Endothelial cell of umbilical vein (primary cell): ENCODE measurements at regions not wholly inside any gene's neighbourhood (a gene's known extent, or its start where the extent isn't known, plus 50 kb on each side); places are given as distances from the start of the nearest gene placed in this dataset.

Experiments used
- BruUV-seq: library from RNA; stranded (reverse); fragments of 400-500 nt; replicated peaks from 2 replicates; lab custom pipeline; 2021; lab: Mats Ljungman, UMichigan
- CTCF ChIA-PET: fragments of 300-600, 350-600 bp; sonication (Branson Sonifier 250); formaldehyde crosslinking; loops from one replicate; lab custom pipeline; 2021; ENCODE audit warnings: antibody characterized with exemption, inconsistent platforms; lab: Charles Lee
- POLR2A ChIA-PET: fragments of 300-600, 350-600 bp; sonication (Branson Sonifier 250); formaldehyde crosslinking; loops from one replicate; lab custom pipeline; 2021; ENCODE audit warnings: antibody characterized with exemption, inconsistent platforms; lab: Charles Lee
- DNase-seq: peaks from one replicate; pipeline ENCODE4 v3.0.0-alpha.2; 2011; ENCODE audit warnings: low read depth, low spot score
- FAIRE-seq: peaks from 2 replicates; lab custom pipeline; 2011; peaks lifted over from hg19 to GRCh38; lab: Jason Lieb, UNC
- H2AFZ ChIP-seq: 2 replicates; pipeline ENCODE4 v1.6.0; 2012; ENCODE audit warnings: low read depth, low read length, control low read depth, inconsistent platforms
- H3K27ac ChIP-seq: 2 replicates; pipeline ENCODE4 v1.5.1; 2011; ENCODE audit warnings: low read depth, mild to moderate bottlenecking, control low read depth, low read length, moderate library complexity; ENCODE audit not compliant: insufficient read depth
- H3K27me3 ChIP-seq, 2 experiments: 2 replicates each; pipeline versions ENCODE4 v1.6.0 to v1.6.1; 2011; ENCODE audit warnings: low read length in 2 of 2, mixed read lengths in 1 of 2; ENCODE audit not compliant: control insufficient read depth in 2 of 2, insufficient read depth in 2 of 2
- H3K36me3 ChIP-seq, 2 experiments: 2 replicates in 1 of 2; 3 replicates in 1 of 2; pipeline ENCODE4 v1.5.1; 2011; ENCODE audit warnings: low read length in 2 of 2, mild to moderate bottlenecking in 1 of 2, moderate library complexity in 1 of 2; ENCODE audit not compliant: control insufficient read depth in 2 of 2, insufficient read depth in 2 of 2; ENCODE audit errors: extremely low read depth in 1 of 2
- H3K4me1 ChIP-seq: 3 replicates; pipeline ENCODE4 v1.5.1; 2011; ENCODE audit warnings: mild to moderate bottlenecking, low read length; ENCODE audit not compliant: control insufficient read depth, insufficient read depth; ENCODE audit errors: extremely low read depth
- H3K4me2 ChIP-seq: 2 replicates; pipeline ENCODE4 v1.6.1; 2011; ENCODE audit warnings: low read length, control low read depth, mixed read lengths; ENCODE audit not compliant: insufficient read depth
- H3K4me3 ChIP-seq, 3 experiments: fragments of 200-600 bp in 1 of 3; sonication (generic), shearing (Covaris generic) in 1 of 3; replicated peaks in 1 of 3; 2 replicates each; pipeline ENCODE4 v1.5.1; 2011 to 2016; ENCODE audit warnings: control low read depth in 3 of 3, low read length in 3 of 3, mild to moderate bottlenecking in 2 of 3, inconsistent platforms in 1 of 3, low read depth in 1 of 3, moderate library complexity in 1 of 3; ENCODE audit not compliant: insufficient read depth in 1 of 3
- H3K79me2 ChIP-seq: 2 replicates; pipeline ENCODE4 v1.6.0; 2012; ENCODE audit warnings: low read length, inconsistent platforms; ENCODE audit not compliant: control insufficient read depth, insufficient read depth
- H3K9ac ChIP-seq: replicated peaks from 2 replicates; pipeline ENCODE3; 2011; ENCODE audit warnings: low read length, control low read depth; ENCODE audit not compliant: insufficient read depth; ENCODE audit errors: extremely low read depth
- H3K9me1 ChIP-seq: replicated peaks from 3 replicates; pipeline ENCODE4 v1.6.0; 2011; ENCODE audit warnings: mild to moderate bottlenecking, low read length; ENCODE audit not compliant: control insufficient read depth, insufficient read depth; ENCODE audit errors: extremely low read depth
- H3K9me3 ChIP-seq: replicated peaks from 2 replicates; pipeline ENCODE4 v1.5.1; 2012; ENCODE audit warnings: low read length, inconsistent platforms; ENCODE audit not compliant: control insufficient read depth, insufficient read depth
- H4K20me1 ChIP-seq: replicated peaks from 2 replicates; pipeline ENCODE3; 2011; ENCODE audit warnings: mild to moderate bottlenecking, low read length; ENCODE audit not compliant: control insufficient read depth, insufficient read depth; ENCODE audit errors: extremely low read depth
- EZH2 ChIP-seq: IDR thresholded peaks from 2 replicates; pipeline ENCODE4 v1.6.1; 2012; ENCODE audit warnings: borderline replicate concordance, low read depth, mild to moderate bottlenecking, moderate library complexity, low read length, inconsistent platforms; ENCODE audit not compliant: severe bottlenecking
- FOS ChIP-seq: IDR thresholded peaks from 2 replicates; pipeline ENCODE4 v1.6.1; 2011; ENCODE audit warnings: mild to moderate bottlenecking, low read length, moderate library complexity, borderline replicate concordance; ENCODE audit not compliant: insufficient read depth
- GATA2 ChIP-seq: IDR thresholded peaks from 2 replicates; pipeline ENCODE4 v1.7.0; 2011; ENCODE audit warnings: low read depth, mild to moderate bottlenecking, moderate library complexity, mixed read lengths, low read length; ENCODE audit not compliant: insufficient read length, insufficient read depth
- JUN ChIP-seq: IDR thresholded peaks from 2 replicates; pipeline ENCODE4 v1.6.1; 2011; ENCODE audit warnings: borderline replicate concordance, low read depth; ENCODE audit not compliant: insufficient read length, insufficient read depth
- MAX ChIP-seq: IDR thresholded peaks from 2 replicates; pipeline ENCODE4 v1.6.1; 2011; ENCODE audit not compliant: insufficient read depth, insufficient read length
- MYC ChIP-seq: IDR thresholded peaks from one replicate; pipeline ENCODE4 v1.6.1; 2011; ENCODE audit warnings: mild to moderate bottlenecking, low read depth, low read length
- POLR2A ChIP-seq: IDR thresholded peaks from 2 replicates; pipeline ENCODE4 v1.6.1; 2012; ENCODE audit warnings: low read depth, mild to moderate bottlenecking, control low read depth, low read length
- POLR2AphosphoS5 ChIP-seq: IDR thresholded peaks from 2 replicates; pipeline ENCODE4 v1.6.1; 2012; ENCODE audit warnings: low read depth, mild to moderate bottlenecking, control low read depth, low read length, moderate library complexity; ENCODE audit not compliant: insufficient read depth
- dilution Hi-C: fragments of 300-500 bp; cut with MboI; formaldehyde crosslinking; loops from one replicate; pipeline ENCODE4 v1.15.0; 2019; ENCODE audit warnings: low sequenced_read_pairs; ENCODE audit not compliant: extremely low pct_ligation_motif_present
- intact Hi-C: fragments of 100-400 bp; cut with micrococcal nuclease; formaldehyde crosslinking; loops from one replicate; pipeline ENCODE4 v1.10.0; 2022
- TF ChIP-seq, protein P1 (sequence below), 2 donors: IDR thresholded peaks; 1 replicate in 1 of 2; 2 replicates in 1 of 2; pipeline ENCODE4 v1.5.1; 2011; ENCODE audit warnings: low read length in 2 of 2, mild to moderate bottlenecking in 2 of 2, moderate library complexity in 2 of 2, control low read depth in 1 of 2, inconsistent platforms in 1 of 2, low read depth in 1 of 2; ENCODE audit not compliant: insufficient read depth in 1 of 2; ENCODE audit errors: extremely low read depth in 1 of 2

- no peaks in the 10 kb centered on the region for H4K20me1 ChIP-seq
- no peak overlapping the region for H3K9ac ChIP-seq
- no peak overlapping the region for H2AFZ ChIP-seq
- H3K79me2 ChIP-seq, result no peaks in the 10 kb centered on the region
- POLR2A ChIA-PET, result interaction anchor here (0.9 kb wide), 1 partner anchor 14 kb away, joined by 3 read pairs; no protein-coding TSS in a partner anchor
- DNase-seq (no peak), FAIRE-seq (no peak)
- no peaks in the 10 kb centered on the region for H3K36me3 ChIP-seq
- H3K4me1 ChIP-seq, result no peaks in the 10 kb centered on the region
- TF ChIP-seq FOS, result no peak
- no peak for TF ChIP-seq GATA2
- no peak for TF ChIP-seq EZH2
- no peak for TF ChIP-seq MYC
- TF ChIP-seq POLR2AphosphoS5, result no peak
- no peak overlapping the region for H3K27ac ChIP-seq
- CTCF ChIA-PET, result interaction anchor here (1.0 kb wide), 1 partner anchor 30 kb away, joined by 4 read pairs; no protein-coding TSS in a partner anchor
- no peaks in the 10 kb centered on the region for H3K9me1 ChIP-seq
- H3K27me3 ChIP-seq, result peaks cover 2 to 5% of the 10 kb centered on the region in 2 experiments
- intact Hi-C loops (no loop called here), dilution Hi-C loops (no loop called here)
- H3K9me3 ChIP-seq, result no peaks in the 10 kb centered on the region
- H3K4me3 ChIP-seq, result no peak overlapping the region
- BruUV-seq, result no TSS peak
- no peak overlapping the region for H3K4me2 ChIP-seq
Observed at GRCh38 chr11:87451395-87451794, 413.7 kb downstream of the TMEM135 start.

GRCh38 chr11:87447606-87448005, 409.9 kb downstream of the TMEM135 start:
- Histone ChIP-seq H2AFZ (no peak overlapping the region), H3K27me3 (peaks cover 8 to 12% of the 10 kb centered on the region in 2 experiments), H3K36me3 (no peaks in the 10 kb centered on the region), H3K4me1 (no peaks in the 10 kb centered on the region), H3K79me2 (no peaks in the 10 kb centered on the region), H3K9me3 (no peaks in the 10 kb centered on the region), H3K9ac (no peak overlapping the region), H3K4me3 (no peak overlapping the region), H3K9me1 (no peaks in the 10 kb centered on the region), H3K4me2 (no peak overlapping the region), H3K27ac (no peak overlapping the region), H4K20me1 (no peaks in the 10 kb centered on the region)
- intact Hi-C loops (no loop called here), dilution Hi-C loops (no loop called here)
- BruUV-seq, result no TSS peak
- TF ChIP-seq JUN (no peak), POLR2A (no peak), POLR2AphosphoS5 (no peak), MAX (no peak), FOS (no peak), EZH2 (no peak), GATA2 (no peak), MYC (no peak)
- TF ChIP-seq, protein P1, sequence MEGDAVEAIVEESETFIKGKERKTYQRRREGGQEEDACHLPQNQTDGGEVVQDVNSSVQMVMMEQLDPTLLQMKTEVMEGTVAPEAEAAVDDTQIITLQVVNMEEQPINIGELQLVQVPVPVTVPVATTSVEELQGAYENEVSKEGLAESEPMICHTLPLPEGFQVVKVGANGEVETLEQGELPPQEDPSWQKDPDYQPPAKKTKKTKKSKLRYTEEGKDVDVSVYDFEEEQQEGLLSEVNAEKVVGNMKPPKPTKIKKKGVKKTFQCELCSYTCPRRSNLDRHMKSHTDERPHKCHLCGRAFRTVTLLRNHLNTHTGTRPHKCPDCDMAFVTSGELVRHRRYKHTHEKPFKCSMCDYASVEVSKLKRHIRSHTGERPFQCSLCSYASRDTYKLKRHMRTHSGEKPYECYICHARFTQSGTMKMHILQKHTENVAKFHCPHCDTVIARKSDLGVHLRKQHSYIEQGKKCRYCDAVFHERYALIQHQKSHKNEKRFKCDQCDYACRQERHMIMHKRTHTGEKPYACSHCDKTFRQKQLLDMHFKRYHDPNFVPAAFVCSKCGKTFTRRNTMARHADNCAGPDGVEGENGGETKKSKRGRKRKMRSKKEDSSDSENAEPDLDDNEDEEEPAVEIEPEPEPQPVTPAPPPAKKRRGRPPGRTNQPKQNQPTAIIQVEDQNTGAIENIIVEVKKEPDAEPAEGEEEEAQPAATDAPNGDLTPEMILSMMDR (IDR thresholded peaks at IDR 0.05; ENCODE audit: extremely low read depth in 1 of 2, insufficient read depth in 1 of 2, low read depth in 1 of 2, low read length in 2 of 2), result no peak
- no peak for DNase-seq
- ChIA-PET CTCF (no interaction called here), POLR2A (no interaction called here)
- FAIRE-seq, result no peak
